OCI-LY7 (cell line): ENCODE measurements at regions not wholly inside any gene's neighbourhood (a gene's known extent, or its start where the extent isn't known, plus 50 kb on each side); places are given as distances from the start of the nearest gene placed in this dataset.

Source experiments
- CTCF ChIP-seq: fragments of 200-600 bp; sonication (generic); conservative IDR thresholded peaks from 2 replicates; pipeline ENCODE4 v1.5.1; 2014; ENCODE audit warnings: mild to moderate bottlenecking, antibody characterized with exemption, low read length, moderate library complexity, mixed read lengths
- EZH2phosphoT487 ChIP-seq: fragments of 200-600 bp; sonication (generic); IDR thresholded peaks from 2 replicates; pipeline ENCODE4 v1.6.1; 2018; ENCODE audit warnings: low read depth, borderline replicate concordance, mild to moderate bottlenecking, mixed run types, antibody characterized with exemption, low read length, moderate library complexity, mixed read lengths

DNA sequence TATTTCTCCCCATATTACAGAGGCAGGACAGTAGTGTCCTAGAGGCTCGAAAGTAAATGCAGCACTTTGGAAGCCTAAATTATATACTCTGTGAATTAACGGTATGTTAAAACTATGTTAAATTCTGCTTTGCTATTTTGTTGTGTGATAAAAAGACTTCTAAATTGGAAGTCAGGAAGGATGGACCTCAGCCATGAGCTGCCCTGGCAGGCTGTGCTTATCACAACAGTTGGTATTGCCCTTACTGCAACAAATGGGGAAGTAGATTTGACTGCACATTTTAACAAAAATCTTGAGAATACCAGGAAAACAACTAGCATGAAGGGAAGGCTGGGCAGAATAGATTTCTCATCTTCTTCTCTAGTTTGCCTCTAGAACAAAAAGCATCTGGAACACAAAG is 706.6 kb downstream of the SI start:
- TF ChIP-seq CTCF (no peak), EZH2phosphoT487 (no peak)
